NB4 (cell line): ENCODE measurements at regions not wholly inside any gene's neighbourhood (a gene's known extent, or its start where the extent isn't known, plus 50 kb on each side); places are given as distances from the start of the nearest gene placed in this dataset.

Experiments
- CTCF ChIP-seq: IDR thresholded peaks from one replicate; pipeline ENCODE4 v1.5.1; 2012; ENCODE audit warnings: low read depth, low read length
- MAX ChIP-seq: IDR thresholded peaks from 2 replicates; pipeline ENCODE4 v1.6.1; 2011; ENCODE audit warnings: low read depth, low read length
- POLR2A ChIP-seq: IDR thresholded peaks from 2 replicates; pipeline ENCODE4 v1.6.1; 2011; ENCODE audit warnings: mild to moderate bottlenecking; ENCODE audit not compliant: insufficient read length; ENCODE audit errors: extremely low read depth

- TF ChIP-seq CTCF = no peak
- TF ChIP-seq POLR2A = no peak
- no peak for TF ChIP-seq MAX
Observed at GRCh38 chr3:59253523-59253922, 203.7 kb upstream of the CFAP20DC start.
